Mucosa of descending colon (tissue), 3 donors: ENCODE measurements at regions not wholly inside any gene's neighbourhood (a gene's known extent, or its start where the extent isn't known, plus 50 kb on each side); places are given as distances from the start of the nearest gene placed in this dataset.

Source experiments
- ATAC-seq: fragments of 200-7000 bp; cut with Tn5 transposase; one replicate; pipeline ENCODE4 v1.9.1; 2020; ENCODE audit warnings: mild to moderate bottlenecking, moderate library complexity
- DNase-seq, 3 donors: peaks; one replicate each; pipeline ENCODE4 v3.0.0-alpha.2; 2020
- H3K36me3 ChIP-seq: fragments of 200-600 bp; one replicate; pipeline ENCODE4 v1.8.0; 2021; ENCODE audit warnings: low read depth, mild to moderate bottlenecking
- H3K4me1 ChIP-seq: fragments of 200-600 bp; one replicate; pipeline ENCODE4 v1.8.0; 2021; ENCODE audit warnings: low read depth, mild to moderate bottlenecking
- H3K4me3 ChIP-seq: fragments of 200-600 bp; one replicate; pipeline ENCODE4 v1.8.0; 2021; ENCODE audit warnings: mild to moderate bottlenecking
- H3K9me3 ChIP-seq: fragments of 200-600 bp; one replicate; pipeline ENCODE4 v1.8.0; 2021; ENCODE audit warnings: mild to moderate bottlenecking
- intact Hi-C, 2 donors: fragments of 100-400 bp; cut with DNase I in 1 of 2; cut with micrococcal nuclease in 1 of 2; formaldehyde crosslinking; loops; one replicate each; pipeline versions ENCODE4 v1.11.0 to v1.11.1; 2022; cut with DNase I, micrococcal nuclease
- TF ChIP-seq, protein P1 (sequence below): fragments of 200-600 bp; IDR thresholded peaks from one replicate; pipeline ENCODE4 v1.8.0; 2022; ENCODE audit warnings: antibody characterized with exemption, mild to moderate bottlenecking
- donor health status: DM: no; HTN: no; CAD: no; lungs with moderate emphysema.
- donor health status: DM: no; HTN: no; CAD: no.
- donor health status: DM: no; HTN: yes; CAD: no.

- Histone ChIP-seq H3K4me3 (no peak overlapping the region), H3K4me1 (no peaks in the 10 kb centered on the region), H3K9me3 (no peaks in the 10 kb centered on the region), H3K36me3 (no peaks in the 10 kb centered on the region)
- TF ChIP-seq, protein P1, sequence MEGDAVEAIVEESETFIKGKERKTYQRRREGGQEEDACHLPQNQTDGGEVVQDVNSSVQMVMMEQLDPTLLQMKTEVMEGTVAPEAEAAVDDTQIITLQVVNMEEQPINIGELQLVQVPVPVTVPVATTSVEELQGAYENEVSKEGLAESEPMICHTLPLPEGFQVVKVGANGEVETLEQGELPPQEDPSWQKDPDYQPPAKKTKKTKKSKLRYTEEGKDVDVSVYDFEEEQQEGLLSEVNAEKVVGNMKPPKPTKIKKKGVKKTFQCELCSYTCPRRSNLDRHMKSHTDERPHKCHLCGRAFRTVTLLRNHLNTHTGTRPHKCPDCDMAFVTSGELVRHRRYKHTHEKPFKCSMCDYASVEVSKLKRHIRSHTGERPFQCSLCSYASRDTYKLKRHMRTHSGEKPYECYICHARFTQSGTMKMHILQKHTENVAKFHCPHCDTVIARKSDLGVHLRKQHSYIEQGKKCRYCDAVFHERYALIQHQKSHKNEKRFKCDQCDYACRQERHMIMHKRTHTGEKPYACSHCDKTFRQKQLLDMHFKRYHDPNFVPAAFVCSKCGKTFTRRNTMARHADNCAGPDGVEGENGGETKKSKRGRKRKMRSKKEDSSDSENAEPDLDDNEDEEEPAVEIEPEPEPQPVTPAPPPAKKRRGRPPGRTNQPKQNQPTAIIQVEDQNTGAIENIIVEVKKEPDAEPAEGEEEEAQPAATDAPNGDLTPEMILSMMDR, result no peak
- intact Hi-C loops, result no loop called here
- no peak for ATAC-seq
- no peak for DNase-seq
Observed at GRCh38 chr5:66538126-66538525, 58.1 kb upstream of the MAST4 start.

DNA sequence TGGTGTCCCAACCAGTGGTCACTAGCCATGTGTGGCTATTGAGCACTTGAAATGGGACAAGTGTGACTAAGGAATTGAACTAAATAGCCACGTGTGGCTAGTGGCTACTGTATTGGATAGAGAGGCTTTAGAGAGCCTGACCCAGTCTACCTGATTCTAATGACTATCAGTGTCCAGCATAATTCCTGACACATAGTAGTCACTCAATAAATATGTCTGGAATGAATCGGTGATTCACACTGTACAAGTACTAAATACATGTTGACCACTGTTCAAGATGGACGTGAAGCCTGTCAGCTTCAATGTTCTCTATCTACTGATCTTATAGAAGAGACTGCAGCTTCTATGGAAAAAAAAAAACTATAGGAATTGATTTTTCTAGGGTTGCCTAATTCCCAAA is 57.7 kb upstream of the MAST4 start:
- no peak for DNase-seq
- TF ChIP-seq, protein P1, result no peak
- Histone ChIP-seq H3K36me3 (no peaks in the 10 kb centered on the region), H3K4me3 (no peak overlapping the region), H3K9me3 (no peaks in the 10 kb centered on the region), H3K4me1 (no peaks in the 10 kb centered on the region)
- intact Hi-C loops, result no loop called here
- ATAC-seq, result no peak

- DNase-seq, result no peak
- TF ChIP-seq, protein P1, result no peak
- H3K4me3 ChIP-seq, result no peak overlapping the region
- H3K36me3 ChIP-seq, result no peaks in the 10 kb centered on the region
- ATAC-seq, result no peak
- no peaks in the 10 kb centered on the region for H3K9me3 ChIP-seq
- H3K4me1 ChIP-seq, result no peaks in the 10 kb centered on the region
- intact Hi-C loops, result no loop called here
Observed at GRCh38 chr5:66540078-66540477, 56.1 kb upstream of the MAST4 start.

GRCh38 chr5:66542711-66543110 is 53.5 kb upstream of the MAST4 start:
- no peaks in the 10 kb centered on the region for H3K4me1 ChIP-seq
- ATAC-seq (no peak), DNase-seq (no peak)
- H3K36me3 ChIP-seq, result no peaks in the 10 kb centered on the region
- H3K4me3 ChIP-seq, result no peak overlapping the region
- intact Hi-C loops, result no loop called here
- peaks cover 7% of the 10 kb centered on the region for H3K9me3 ChIP-seq
- TF ChIP-seq, protein P1, result no peak
